ENCODE measurements at regions not wholly inside any gene's neighbourhood (a gene's known extent, or its start where the extent isn't known, plus 50 kb on each side); places are given as distances from the start of the nearest gene placed in this dataset.

GRCh38 chr3:54047568-54047967 lies 74.8 kb upstream of the CACNA2D3 start:
- Histone ChIP-seq H3K36me3 (no peaks in the 10 kb centered on the region), H3K27me3 (no peaks in the 10 kb centered on the region), H3K4me3 (ENCODE audit: low read depth in 1 of 2, low read length in 1 of 2) (no peak overlapping the region), H3K9me3 (no peaks in the 10 kb centered on the region), H3K4me1 (ENCODE audit: control insufficient read depth in 1 of 2, insufficient read depth in 1 of 2, low read depth in 1 of 2, low read length in 1 of 2) (no peaks in the 10 kb centered on the region), H3K27ac (no peak overlapping the region)
- no peak for TF ChIP-seq CTCF (IDR thresholded peaks at IDR 0.05)

- Histone ChIP-seq H3K27ac (no peak overlapping the region), H3K4me1 (ENCODE audit: control insufficient read depth in 1 of 2, insufficient read depth in 1 of 2, low read depth in 1 of 2, low read length in 1 of 2) (no peaks in the 10 kb centered on the region), H3K4me3 (ENCODE audit: low read depth in 1 of 2, low read length in 1 of 2) (no peak overlapping the region), H3K36me3 (no peaks in the 10 kb centered on the region), H3K27me3 (no peaks in the 10 kb centered on the region), H3K9me3 (no peaks in the 10 kb centered on the region)
- TF ChIP-seq CTCF (IDR thresholded peaks at IDR 0.05) = no peak
These were observed 75.6 kb upstream of the CACNA2D3 start for GRCh38 chr3:54046641-54047214.

GRCh38 chr3:54045061-54045815 lies 77.1 kb upstream of the CACNA2D3 start:
- no peak overlapping the region for H3K27ac ChIP-seq
- TF ChIP-seq CTCF (IDR thresholded peaks at IDR 0.05) = no peak
- H3K36me3 ChIP-seq = no peaks in the 10 kb centered on the region
- no peak overlapping the region for H3K4me3 ChIP-seq (ENCODE audit: low read depth in 1 of 2, low read length in 1 of 2)
- H3K9me3 ChIP-seq = no peaks in the 10 kb centered on the region
- no peaks in the 10 kb centered on the region for H3K27me3 ChIP-seq
- no peaks in the 10 kb centered on the region for H3K4me1 ChIP-seq (ENCODE audit: control insufficient read depth in 1 of 2, insufficient read depth in 1 of 2, low read depth in 1 of 2, low read length in 1 of 2)

- TF ChIP-seq CTCF (IDR thresholded peaks at IDR 0.05) = no peak
- Histone ChIP-seq H3K36me3 (no peaks in the 10 kb centered on the region), H3K9me3 (no peaks in the 10 kb centered on the region), H3K4me3 (ENCODE audit: low read depth in 1 of 2, low read length in 1 of 2) (no peak overlapping the region), H3K4me1 (ENCODE audit: control insufficient read depth in 1 of 2, insufficient read depth in 1 of 2, low read depth in 1 of 2, low read length in 1 of 2) (no peaks in the 10 kb centered on the region), H3K27ac (no peak overlapping the region), H3K27me3 (no peaks in the 10 kb centered on the region)
These were observed 80.0 kb upstream of the CACNA2D3 start for GRCh38 chr3:54042259-54042823.

- Histone ChIP-seq H3K4me3 (ENCODE audit: low read depth in 1 of 2, low read length in 1 of 2) (no peak overlapping the region), H3K27me3 (no peaks in the 10 kb centered on the region), H3K36me3 (no peaks in the 10 kb centered on the region), H3K27ac (no peak overlapping the region), H3K4me1 (ENCODE audit: control insufficient read depth in 1 of 2, insufficient read depth in 1 of 2, low read depth in 1 of 2, low read length in 1 of 2) (no peaks in the 10 kb centered on the region), H3K9me3 (no peaks in the 10 kb centered on the region)
- TF ChIP-seq CTCF (IDR thresholded peaks at IDR 0.05) = no peak
These were observed 81.9 kb upstream of the CACNA2D3 start for GRCh38 chr3:54040476-54040875.

All from neutrophil (primary cell).